GM12878 (cell line): ENCODE measurements at regions not wholly inside any gene's neighbourhood (a gene's known extent, or its start where the extent isn't known, plus 50 kb on each side); places are given as distances from the start of the nearest gene placed in this dataset.
A peak's percentile ranks its signal among the peaks of the same experiment; 100 is the strongest.

Experiments
- ATF7 ChIP-seq: fragments of 450-650 bp; IDR thresholded peaks from 2 replicates; pipeline ENCODE4 v1.6.1; 2016; ENCODE audit warnings: low read depth, mild to moderate bottlenecking
- CREB1 ChIP-seq: IDR thresholded peaks from 2 replicates; pipeline ENCODE4 v1.6.1; 2012; ENCODE audit warnings: low read depth, mild to moderate bottlenecking, inconsistent platforms
- CREM ChIP-seq: IDR thresholded peaks from 2 replicates; pipeline ENCODE4 v1.6.1; 2014; ENCODE audit warnings: antibody characterized with exemption, low read depth
- CTCF ChIP-seq, 3 experiments: IDR thresholded peaks in 2 of 3; conservative IDR thresholded peaks in 1 of 3; 2 replicates each; pipeline ENCODE4 v1.5.1; 2011; ENCODE audit warnings: low read depth in 3 of 3, low read length in 3 of 3, mild to moderate bottlenecking in 3 of 3, control low read depth in 2 of 3, moderate library complexity in 2 of 3, inconsistent platforms in 1 of 3, mixed read lengths in 1 of 3; ENCODE audit not compliant: control insufficient read depth in 2 of 3, insufficient read depth in 1 of 3; ENCODE audit errors: extremely low read depth in 1 of 3
- EP300 ChIP-seq, 2 experiments: fragments of 150-350 bp in 1 of 2; IDR thresholded peaks; 2 replicates each; pipeline ENCODE4 v1.6.1; 2011 to 2012; ENCODE audit warnings: low read depth in 2 of 2, low read length in 2 of 2, borderline replicate concordance in 1 of 2, improper control_type of control experiment in 1 of 2, inconsistent platforms in 1 of 2; ENCODE audit not compliant: control insufficient read depth in 1 of 2
- IKZF2 ChIP-seq, 2 experiments: fragments of 450-650 bp; IDR thresholded peaks; 2 replicates each; pipeline ENCODE4 v1.6.1; 2017; ENCODE audit warnings: mild to moderate bottlenecking in 2 of 2, moderate library complexity in 2 of 2
- JUNB ChIP-seq: IDR thresholded peaks from 2 replicates; pipeline ENCODE4 v1.6.1; 2016; ENCODE audit warnings: antibody characterized with exemption, mild to moderate bottlenecking
- KDM1A ChIP-seq: fragments of 200-600 bp; sonication (generic); IDR thresholded peaks from 2 replicates; pipeline ENCODE4 v1.6.1; 2016; ENCODE audit warnings: borderline replicate concordance
- NFXL1 ChIP-seq: fragments of 450-650 bp; IDR thresholded peaks from 2 replicates; pipeline ENCODE4 v1.6.1; 2017; ENCODE audit warnings: antibody characterized with exemption, mild to moderate bottlenecking, borderline replicate concordance
- RAD51 ChIP-seq: fragments of 450-650 bp; IDR thresholded peaks from 2 replicates; pipeline ENCODE4 v1.6.1; 2016; ENCODE audit warnings: moderate library complexity, mild to moderate bottlenecking, inconsistent platforms
- SIX5 ChIP-seq: IDR thresholded peaks from 2 replicates; pipeline ENCODE4 v1.6.1; 2011; ENCODE audit warnings: mild to moderate bottlenecking, low read depth, low read length, moderate library complexity; ENCODE audit not compliant: severe bottlenecking
- SMAD5 ChIP-seq: IDR thresholded peaks from 2 replicates; pipeline ENCODE4 v1.6.1; 2016; ENCODE audit warnings: antibody characterized with exemption, low read depth
- SREBF2 ChIP-seq: IDR thresholded peaks from 2 replicates; pipeline ENCODE4 v1.6.1; 2012; ENCODE audit warnings: mild to moderate bottlenecking, low read length
- STAT3 ChIP-seq: IDR thresholded peaks from 2 replicates; pipeline ENCODE4 v1.6.1; 2011; ENCODE audit warnings: low read depth, low read length, improper control_type of control experiment
- SUZ12 ChIP-seq: fragments of 200-600 bp; sonication (generic); IDR thresholded peaks from one replicate; pipeline ENCODE4 v1.6.1; 2018; ENCODE audit warnings: antibody characterized with exemption, mild to moderate bottlenecking; ENCODE audit not compliant: unreplicated experiment
- TAF1 ChIP-seq: IDR thresholded peaks from 2 replicates; pipeline ENCODE4 v1.6.1; 2011; ENCODE audit warnings: mild to moderate bottlenecking, low read depth, low read length, borderline replicate concordance
- YY1 ChIP-seq: IDR thresholded peaks from 2 replicates; pipeline ENCODE4 v1.6.1; 2011; ENCODE audit warnings: low read depth, mild to moderate bottlenecking, low read length
- ZNF24 ChIP-seq: fragments of 450-650 bp; IDR thresholded peaks from 2 replicates; pipeline ENCODE4 v1.6.1; 2017; ENCODE audit warnings: antibody characterized with exemption, mild to moderate bottlenecking
- ZNF622 ChIP-seq: fragments of 450-650 bp; IDR thresholded peaks from 2 replicates; pipeline ENCODE4 v1.6.1; 2017; ENCODE audit warnings: mild to moderate bottlenecking, inconsistent platforms
- ZZZ3 ChIP-seq: IDR thresholded peaks from 2 replicates; pipeline ENCODE4 v1.6.1; 2011; ENCODE audit warnings: low read depth; ENCODE audit not compliant: control insufficient read depth, insufficient read length
- TF ChIP-seq, protein P1 (sequence below): fragments of 450-650 bp; IDR thresholded peaks from 2 replicates; pipeline ENCODE4 v1.6.1; 2017; ENCODE audit warnings: mild to moderate bottlenecking, moderate library complexity
- TF ChIP-seq, protein P2 (sequence below): fragments of 450-650 bp; IDR thresholded peaks from 2 replicates; pipeline ENCODE4 v1.6.1; 2018; ENCODE audit warnings: mild to moderate bottlenecking, low read depth, moderate library complexity; ENCODE audit not compliant: partially characterized antibody
- TF ChIP-seq, protein P3 (sequence below): IDR thresholded peaks from 2 replicates; pipeline ENCODE4 v1.6.1; 2012; ENCODE audit warnings: low read depth, low read length, improper control_type of control experiment

DNA sequence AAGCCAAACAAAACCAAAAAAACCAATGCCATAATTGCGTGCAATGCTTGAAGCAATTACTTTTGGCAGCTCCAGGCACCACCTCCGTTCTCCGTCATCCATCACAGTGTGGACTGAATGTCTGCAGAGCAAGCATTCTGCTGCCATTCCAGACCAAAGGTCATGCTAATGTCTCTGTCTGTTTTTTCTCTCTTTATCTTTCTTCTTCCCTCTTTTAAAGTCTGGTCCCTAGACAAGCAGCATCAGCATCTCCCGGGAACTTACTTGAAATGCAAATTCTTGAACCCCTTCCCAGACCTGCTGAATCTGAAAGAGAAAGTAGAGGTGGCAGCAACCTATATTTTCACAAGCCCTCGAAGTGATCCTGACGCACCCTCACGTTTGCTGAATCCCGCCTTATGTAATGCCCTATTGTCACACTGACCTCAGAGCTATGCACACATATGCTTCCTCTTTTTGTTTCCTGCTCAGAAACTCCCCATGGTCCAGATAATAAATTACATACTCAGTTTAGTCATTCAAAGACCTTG, 297.3 kb upstream of the PROK2 start (continued):
- no peak for TF ChIP-seq RAD51
- no peak for TF ChIP-seq ZNF24
- TF ChIP-seq TAF1, result no peak
- TF ChIP-seq, protein P1, sequence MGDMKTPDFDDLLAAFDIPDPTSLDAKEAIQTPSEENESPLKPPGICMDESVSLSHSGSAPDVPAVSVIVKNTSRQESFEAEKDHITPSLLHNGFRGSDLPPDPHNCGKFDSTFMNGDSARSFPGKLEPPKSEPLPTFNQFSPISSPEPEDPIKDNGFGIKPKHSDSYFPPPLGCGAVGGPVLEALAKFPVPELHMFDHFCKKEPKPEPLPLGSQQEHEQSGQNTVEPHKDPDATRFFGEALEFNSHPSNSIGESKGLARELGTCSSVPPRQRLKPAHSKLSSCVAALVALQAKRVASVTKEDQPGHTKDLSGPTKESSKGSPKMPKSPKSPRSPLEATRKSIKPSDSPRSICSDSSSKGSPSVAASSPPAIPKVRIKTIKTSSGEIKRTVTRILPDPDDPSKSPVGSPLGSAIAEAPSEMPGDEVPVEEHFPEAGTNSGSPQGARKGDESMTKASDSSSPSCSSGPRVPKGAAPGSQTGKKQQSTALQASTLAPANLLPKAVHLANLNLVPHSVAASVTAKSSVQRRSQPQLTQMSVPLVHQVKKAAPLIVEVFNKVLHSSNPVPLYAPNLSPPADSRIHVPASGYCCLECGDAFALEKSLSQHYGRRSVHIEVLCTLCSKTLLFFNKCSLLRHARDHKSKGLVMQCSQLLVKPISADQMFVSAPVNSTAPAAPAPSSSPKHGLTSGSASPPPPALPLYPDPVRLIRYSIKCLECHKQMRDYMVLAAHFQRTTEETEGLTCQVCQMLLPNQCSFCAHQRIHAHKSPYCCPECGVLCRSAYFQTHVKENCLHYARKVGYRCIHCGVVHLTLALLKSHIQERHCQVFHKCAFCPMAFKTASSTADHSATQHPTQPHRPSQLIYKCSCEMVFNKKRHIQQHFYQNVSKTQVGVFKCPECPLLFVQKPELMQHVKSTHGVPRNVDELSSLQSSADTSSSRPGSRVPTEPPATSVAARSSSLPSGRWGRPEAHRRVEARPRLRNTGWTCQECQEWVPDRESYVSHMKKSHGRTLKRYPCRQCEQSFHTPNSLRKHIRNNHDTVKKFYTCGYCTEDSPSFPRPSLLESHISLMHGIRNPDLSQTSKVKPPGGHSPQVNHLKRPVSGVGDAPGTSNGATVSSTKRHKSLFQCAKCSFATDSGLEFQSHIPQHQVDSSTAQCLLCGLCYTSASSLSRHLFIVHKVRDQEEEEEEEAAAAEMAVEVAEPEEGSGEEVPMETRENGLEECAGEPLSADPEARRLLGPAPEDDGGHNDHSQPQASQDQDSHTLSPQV, result no peak
- TF ChIP-seq SUZ12, result no peak
- peak; percentile 97 for TF ChIP-seq CREB1
- TF ChIP-seq CTCF (IDR thresholded peaks at IDR 0.05 in 2 of 3, conservative IDR thresholded peaks at IDR 0.05 in 1 of 3; ENCODE audit: control insufficient read depth in 2 of 3, extremely low read depth in 1 of 3, insufficient read depth in 1 of 3, low read depth in 3 of 3, low read length in 3 of 3), result no peak
- no peak for TF ChIP-seq KDM1A
- no peak for TF ChIP-seq YY1
- TF ChIP-seq, protein P2, sequence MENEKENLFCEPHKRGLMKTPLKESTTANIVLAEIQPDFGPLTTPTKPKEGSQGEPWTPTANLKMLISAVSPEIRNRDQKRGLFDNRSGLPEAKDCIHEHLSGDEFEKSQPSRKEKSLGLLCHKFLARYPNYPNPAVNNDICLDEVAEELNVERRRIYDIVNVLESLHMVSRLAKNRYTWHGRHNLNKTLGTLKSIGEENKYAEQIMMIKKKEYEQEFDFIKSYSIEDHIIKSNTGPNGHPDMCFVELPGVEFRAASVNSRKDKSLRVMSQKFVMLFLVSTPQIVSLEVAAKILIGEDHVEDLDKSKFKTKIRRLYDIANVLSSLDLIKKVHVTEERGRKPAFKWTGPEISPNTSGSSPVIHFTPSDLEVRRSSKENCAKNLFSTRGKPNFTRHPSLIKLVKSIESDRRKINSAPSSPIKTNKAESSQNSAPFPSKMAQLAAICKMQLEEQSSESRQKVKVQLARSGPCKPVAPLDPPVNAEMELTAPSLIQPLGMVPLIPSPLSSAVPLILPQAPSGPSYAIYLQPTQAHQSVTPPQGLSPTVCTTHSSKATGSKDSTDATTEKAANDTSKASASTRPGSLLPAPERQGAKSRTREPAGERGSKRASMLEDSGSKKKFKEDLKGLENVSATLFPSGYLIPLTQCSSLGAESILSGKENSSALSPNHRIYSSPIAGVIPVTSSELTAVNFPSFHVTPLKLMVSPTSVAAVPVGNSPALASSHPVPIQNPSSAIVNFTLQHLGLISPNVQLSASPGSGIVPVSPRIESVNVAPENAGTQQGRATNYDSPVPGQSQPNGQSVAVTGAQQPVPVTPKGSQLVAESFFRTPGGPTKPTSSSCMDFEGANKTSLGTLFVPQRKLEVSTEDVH, result no peak
- TF ChIP-seq SREBF2, result no peak
- TF ChIP-seq JUNB, result peak; percentile 80
- peak; percentile 96 for TF ChIP-seq ATF7
- no peak for TF ChIP-seq ZNF622
- no peak for TF ChIP-seq NFXL1
- TF ChIP-seq ZZZ3, result no peak
- TF ChIP-seq EP300 (IDR thresholded peaks at IDR 0.05; ENCODE audit: borderline replicate concordance in 1 of 2, control insufficient read depth in 1 of 2, low read depth in 2 of 2, low read length in 2 of 2), result peak; percentile 46 to 69; a peak in 2 of 4 replicates
- TF ChIP-seq STAT3, result no peak
- TF ChIP-seq, protein P3, sequence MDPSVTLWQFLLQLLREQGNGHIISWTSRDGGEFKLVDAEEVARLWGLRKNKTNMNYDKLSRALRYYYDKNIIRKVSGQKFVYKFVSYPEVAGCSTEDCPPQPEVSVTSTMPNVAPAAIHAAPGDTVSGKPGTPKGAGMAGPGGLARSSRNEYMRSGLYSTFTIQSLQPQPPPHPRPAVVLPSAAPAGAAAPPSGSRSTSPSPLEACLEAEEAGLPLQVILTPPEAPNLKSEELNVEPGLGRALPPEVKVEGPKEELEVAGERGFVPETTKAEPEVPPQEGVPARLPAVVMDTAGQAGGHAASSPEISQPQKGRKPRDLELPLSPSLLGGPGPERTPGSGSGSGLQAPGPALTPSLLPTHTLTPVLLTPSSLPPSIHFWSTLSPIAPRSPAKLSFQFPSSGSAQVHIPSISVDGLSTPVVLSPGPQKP, result no peak
- TF ChIP-seq CREM, result peak; percentile 91
- no peak for TF ChIP-seq SMAD5
- TF ChIP-seq SIX5, result no peak
- TF ChIP-seq IKZF2 (IDR thresholded peaks at IDR 0.05), result peak; percentile 90 to 91
